GM13977 (cell line): ENCODE measurements at regions not wholly inside any gene's neighbourhood (a gene's known extent, or its start where the extent isn't known, plus 50 kb on each side); places are given as distances from the start of the nearest gene placed in this dataset.

Experiments
- DNase-seq: peaks from one replicate; pipeline ENCODE4 v3.0.0; 2012; ENCODE audit warnings: low spot score
- CTCF ChIP-seq: IDR thresholded peaks from 2 replicates; pipeline ENCODE4 v1.5.1; 2012; ENCODE audit warnings: mild to moderate bottlenecking, control low read depth; ENCODE audit not compliant: insufficient read depth; ENCODE audit errors: extremely low read depth, missing control alignments
- in situ Hi-C: fragments of 300-500 bp; cut with MboI; formaldehyde crosslinking; loops from one replicate; pipeline ENCODE4 v1.12.0; 2022; ENCODE audit warnings: low sequenced_read_pairs, low pct_unique_long_range_greater_than_20kb, mixed read lengths, inconsistent platforms; ENCODE audit not compliant: unreplicated experiment

GRCh38 chr10:36506697-36507496 is 618.5 kb upstream of the ANKRD30A start:
- in situ Hi-C loops = no loop called here
- no peak for TF ChIP-seq CTCF
- DNase-seq = no peak

- no peak for DNase-seq
- in situ Hi-C loops = no loop called here
- TF ChIP-seq CTCF = no peak
These were observed 619.1 kb upstream of the ANKRD30A start for GRCh38 chr10:36506261-36506660.

- DNase-seq = no peak
- TF ChIP-seq CTCF = no peak
- in situ Hi-C loops = no loop called here
These were observed 620.6 kb upstream of the ANKRD30A start for GRCh38 chr10:36504758-36505157.

GRCh38 chr10:36500266-36500665 is 625.1 kb upstream of the ANKRD30A start:
- in situ Hi-C loops = no loop called here
- no peak for TF ChIP-seq CTCF

GRCh38 chr10:36499693-36500092 is 625.7 kb upstream of the ANKRD30A start:
- TF ChIP-seq CTCF = no peak
- in situ Hi-C loops = no loop called here
- no peak for DNase-seq

More at GRCh38 chr10:36500266-36500665, 625.1 kb upstream of the ANKRD30A start:
- DNase-seq = no peak

- in situ Hi-C loops = no loop called here
- DNase-seq = no peak
- TF ChIP-seq CTCF = no peak
These were observed 628.6 kb upstream of the ANKRD30A start for GRCh38 chr10:36496758-36497157.

- in situ Hi-C loops = no loop called here
- TF ChIP-seq CTCF = no peak
- DNase-seq = no peak
These were observed 631.0 kb upstream of the ANKRD30A start for GRCh38 chr10:36494371-36494770.
